HL-60 (cell line): ENCODE measurements at regions not wholly inside any gene's neighbourhood (a gene's known extent, or its start where the extent isn't known, plus 50 kb on each side); places are given as distances from the start of the nearest gene placed in this dataset.

Experiments used
- GABPA ChIP-seq: IDR thresholded peaks from 2 replicates; pipeline ENCODE4 v1.6.1; 2012; ENCODE audit warnings: low read depth
- POLR2AphosphoS5 ChIP-seq: IDR thresholded peaks from 2 replicates; pipeline ENCODE4 v1.6.1; 2012; ENCODE audit warnings: low read depth
- SPI1 ChIP-seq: IDR thresholded peaks from 2 replicates; pipeline ENCODE4 v1.6.1; 2012; ENCODE audit warnings: low read depth, mild to moderate bottlenecking, borderline replicate concordance
- TF ChIP-seq, protein P1 (sequence below): IDR thresholded peaks from one replicate; pipeline ENCODE4 v1.5.1; 2011; ENCODE audit warnings: low read length, control low read depth, inconsistent platforms; ENCODE audit not compliant: insufficient read depth
- TF ChIP-seq, protein P2 (sequence below): IDR thresholded peaks from 2 replicates; pipeline ENCODE4 v1.6.1; 2012; ENCODE audit warnings: low read depth; ENCODE audit not compliant: insufficient replicate concordance

- no peak for TF ChIP-seq POLR2AphosphoS5
- TF ChIP-seq, protein P1, sequence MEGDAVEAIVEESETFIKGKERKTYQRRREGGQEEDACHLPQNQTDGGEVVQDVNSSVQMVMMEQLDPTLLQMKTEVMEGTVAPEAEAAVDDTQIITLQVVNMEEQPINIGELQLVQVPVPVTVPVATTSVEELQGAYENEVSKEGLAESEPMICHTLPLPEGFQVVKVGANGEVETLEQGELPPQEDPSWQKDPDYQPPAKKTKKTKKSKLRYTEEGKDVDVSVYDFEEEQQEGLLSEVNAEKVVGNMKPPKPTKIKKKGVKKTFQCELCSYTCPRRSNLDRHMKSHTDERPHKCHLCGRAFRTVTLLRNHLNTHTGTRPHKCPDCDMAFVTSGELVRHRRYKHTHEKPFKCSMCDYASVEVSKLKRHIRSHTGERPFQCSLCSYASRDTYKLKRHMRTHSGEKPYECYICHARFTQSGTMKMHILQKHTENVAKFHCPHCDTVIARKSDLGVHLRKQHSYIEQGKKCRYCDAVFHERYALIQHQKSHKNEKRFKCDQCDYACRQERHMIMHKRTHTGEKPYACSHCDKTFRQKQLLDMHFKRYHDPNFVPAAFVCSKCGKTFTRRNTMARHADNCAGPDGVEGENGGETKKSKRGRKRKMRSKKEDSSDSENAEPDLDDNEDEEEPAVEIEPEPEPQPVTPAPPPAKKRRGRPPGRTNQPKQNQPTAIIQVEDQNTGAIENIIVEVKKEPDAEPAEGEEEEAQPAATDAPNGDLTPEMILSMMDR, result no peak
- TF ChIP-seq, protein P2, sequence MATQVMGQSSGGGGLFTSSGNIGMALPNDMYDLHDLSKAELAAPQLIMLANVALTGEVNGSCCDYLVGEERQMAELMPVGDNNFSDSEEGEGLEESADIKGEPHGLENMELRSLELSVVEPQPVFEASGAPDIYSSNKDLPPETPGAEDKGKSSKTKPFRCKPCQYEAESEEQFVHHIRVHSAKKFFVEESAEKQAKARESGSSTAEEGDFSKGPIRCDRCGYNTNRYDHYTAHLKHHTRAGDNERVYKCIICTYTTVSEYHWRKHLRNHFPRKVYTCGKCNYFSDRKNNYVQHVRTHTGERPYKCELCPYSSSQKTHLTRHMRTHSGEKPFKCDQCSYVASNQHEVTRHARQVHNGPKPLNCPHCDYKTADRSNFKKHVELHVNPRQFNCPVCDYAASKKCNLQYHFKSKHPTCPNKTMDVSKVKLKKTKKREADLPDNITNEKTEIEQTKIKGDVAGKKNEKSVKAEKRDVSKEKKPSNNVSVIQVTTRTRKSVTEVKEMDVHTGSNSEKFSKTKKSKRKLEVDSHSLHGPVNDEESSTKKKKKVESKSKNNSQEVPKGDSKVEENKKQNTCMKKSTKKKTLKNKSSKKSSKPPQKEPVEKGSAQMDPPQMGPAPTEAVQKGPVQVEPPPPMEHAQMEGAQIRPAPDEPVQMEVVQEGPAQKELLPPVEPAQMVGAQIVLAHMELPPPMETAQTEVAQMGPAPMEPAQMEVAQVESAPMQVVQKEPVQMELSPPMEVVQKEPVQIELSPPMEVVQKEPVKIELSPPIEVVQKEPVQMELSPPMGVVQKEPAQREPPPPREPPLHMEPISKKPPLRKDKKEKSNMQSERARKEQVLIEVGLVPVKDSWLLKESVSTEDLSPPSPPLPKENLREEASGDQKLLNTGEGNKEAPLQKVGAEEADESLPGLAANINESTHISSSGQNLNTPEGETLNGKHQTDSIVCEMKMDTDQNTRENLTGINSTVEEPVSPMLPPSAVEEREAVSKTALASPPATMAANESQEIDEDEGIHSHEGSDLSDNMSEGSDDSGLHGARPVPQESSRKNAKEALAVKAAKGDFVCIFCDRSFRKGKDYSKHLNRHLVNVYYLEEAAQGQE, result no peak
- TF ChIP-seq GABPA, result no peak
- no peak for TF ChIP-seq SPI1
Observed at GRCh38 chr2:37560241-37560848, 111.1 kb downstream of the CDC42EP3 start.
